Ureter (tissue), 1 donor: ENCODE measurements at regions not wholly inside any gene's neighbourhood (a gene's known extent, or its start where the extent isn't known, plus 50 kb on each side); places are given as distances from the start of the nearest gene placed in this dataset.
"Not testable (repeated sequence)": the region's sequence is repeated elsewhere in the genome, so short reads cannot be mapped to it uniquely, and the experiment has no call there.

ENCODE experiments used
- DNase-seq: peaks from one replicate; pipeline ENCODE4 v3.0.0-alpha.2; 2020; ENCODE audit warnings: low spot score
- donor health status: DM: yes; HTN: yes; CAD: no.

- DNase-seq = no peak
Measured at GRCh38 chr5:92177926-92178487, 794.9 kb upstream of the ARRDC3 start.

GRCh38 chr5:92163906-92164305, 780.8 kb upstream of the ARRDC3 start:
- DNase-seq = no peak

- DNase-seq = no peak
Measured at GRCh38 chr5:92147798-92148197, 764.7 kb upstream of the ARRDC3 start.

- no peak for DNase-seq
Measured at GRCh38 chr5:92147266-92147665, 764.1 kb upstream of the ARRDC3 start.

GRCh38 chr5:92145852-92146251, 762.7 kb upstream of the ARRDC3 start:
- no peak for DNase-seq

- DNase-seq = no peak
Measured at GRCh38 chr5:92144824-92145223, 761.7 kb upstream of the ARRDC3 start.

GRCh38 chr5:92132294-92132908, 749.3 kb upstream of the ARRDC3 start:
- DNase-seq = not testable (repeated sequence)

- DNase-seq = no peak
Measured at GRCh38 chr5:92126182-92126581, 743.1 kb upstream of the ARRDC3 start.

- DNase-seq = no peak
Measured at GRCh38 chr5:92119110-92119509, 736.0 kb upstream of the ARRDC3 start.

GRCh38 chr5:92106808-92107207, 723.7 kb upstream of the ARRDC3 start:
- DNase-seq = no peak

GRCh38 chr5:92104126-92104525, 721.0 kb upstream of the ARRDC3 start:
- DNase-seq = no peak

GRCh38 chr5:92102313-92102712, 719.2 kb upstream of the ARRDC3 start:
- no peak for DNase-seq

- no peak for DNase-seq
Measured at GRCh38 chr5:92092239-92092638, 709.1 kb upstream of the ARRDC3 start.

- DNase-seq = no peak
Measured at GRCh38 chr5:92086059-92086811, 703.1 kb upstream of the ARRDC3 start.

- no peak for DNase-seq
Measured at GRCh38 chr5:92081958-92082712, 699.0 kb upstream of the ARRDC3 start.

GRCh38 chr5:92070786-92071185, 687.7 kb upstream of the ARRDC3 start:
- no peak for DNase-seq

- no peak for DNase-seq
Measured at GRCh38 chr5:92064993-92065392, 681.9 kb upstream of the ARRDC3 start.

- no peak for DNase-seq
Measured at GRCh38 chr5:92051741-92052140, 668.6 kb upstream of the ARRDC3 start.

GRCh38 chr5:92050970-92051369, 667.9 kb upstream of the ARRDC3 start:
- no peak for DNase-seq

- DNase-seq = no peak
Measured at GRCh38 chr5:92041911-92042660, 659.0 kb upstream of the ARRDC3 start.

- no peak for DNase-seq
Measured at GRCh38 chr5:92041206-92041605, 658.1 kb upstream of the ARRDC3 start.

GRCh38 chr5:92029792-92030191, 646.7 kb upstream of the ARRDC3 start:
- not testable (repeated sequence) for DNase-seq
